PC-9 (cell line): ENCODE measurements at regions not wholly inside any gene's neighbourhood (a gene's known extent, or its start where the extent isn't known, plus 50 kb on each side); places are given as distances from the start of the nearest gene placed in this dataset.

ENCODE experiments used
- CTCF ChIP-seq: fragments of 200-600 bp; sonication (generic); conservative IDR thresholded peaks from 2 replicates; pipeline ENCODE4 v1.6.1; 2017; ENCODE audit warnings: mixed run types, antibody characterized with exemption, mild to moderate bottlenecking, moderate library complexity
- EZH2 ChIP-seq: fragments of 200-600 bp; sonication (generic); IDR thresholded peaks from 2 replicates; pipeline ENCODE4 v1.8.0; 2017; ENCODE audit warnings: antibody characterized with exemption, low read depth

GRCh38 chr12:11549119-11549518 is 100.4 kb upstream of the ETV6 start:
- no peak for TF ChIP-seq EZH2
- TF ChIP-seq CTCF, result no peak
